Pancreas (tissue), 10 donors: ENCODE measurements at regions not wholly inside any gene's neighbourhood (a gene's known extent, or its start where the extent isn't known, plus 50 kb on each side); places are given as distances from the start of the nearest gene placed in this dataset.

Source experiments
- ATAC-seq, 4 donors: fragments of 200-7000 bp; cut with Tn5 transposase; one replicate each; pipeline versions ENCODE4 v1.8.0 to v1.9.1; 2020; ENCODE audit warnings: mild to moderate bottlenecking in 4 of 4, moderate library complexity in 4 of 4
- DNase-seq, 6 donors: peaks; one replicate each; pipeline ENCODE4 v3.0.0-alpha.2; 2020
- FAIRE-seq: peaks from 2 replicates; lab custom pipeline; 2012; peaks lifted over from hg19 to GRCh38; lab: Jason Lieb, UNC
- H3K27ac ChIP-seq, 4 donors: fragments of 200-600 bp; sonication (generic); 1 replicate in 3 of 4; 2 replicates in 1 of 4; pipeline versions ENCODE4 v1.5.0 to v1.8.0; 2020
- H3K27me3 ChIP-seq, 4 donors: fragments of 200-600 bp; one replicate each; pipeline ENCODE4 v1.8.0; 2021
- H3K36me3 ChIP-seq, 3 donors: fragments of 200-600 bp; sonication (generic) in 1 of 3; one replicate each; pipeline versions ENCODE4 v1.5.0 to v1.8.0; 2020 to 2021
- H3K4me1 ChIP-seq, 3 donors: fragments of 200-600 bp; one replicate each; pipeline ENCODE4 v1.8.0; 2021
- H3K4me3 ChIP-seq, 4 donors: fragments of 200-600 bp; sonication (generic) in 2 of 4; one replicate each; pipeline versions ENCODE4 v1.5.0 to v1.8.0; 2020 to 2021
- H3K9me3 ChIP-seq, 4 donors: fragments of 200-600 bp; one replicate each; pipeline ENCODE4 v1.8.0; 2021
- WGBS, 2 donors: extraction: QIAGEN DNeasy Blood & Tissue Kit; methylation state at CpG; one replicate each; pipeline ENCODE4 v1.1.7; 2013; 5-methylcytosine and 5-hydroxymethylcytosine counted together
- intact Hi-C, 3 donors: fragments of 100-400 bp; cut with DNase I; formaldehyde crosslinking; loops; one replicate each; pipeline versions ENCODE4 v1.11.1 to v1.14.2; 2022
- TF ChIP-seq, protein P1 (sequence below), 4 donors: fragments of 200-600 bp; sonication (generic) in 3 of 4; IDR thresholded peaks; one replicate each; pipeline versions ENCODE4 v1.5.0 to v1.8.0; 2021; ENCODE audit warnings: antibody characterized with exemption in 4 of 4
- donor health status: healthy with polysubstance abuse.
- donor health status: DM: no; HTN: no; CAD: no; lungs with moderate emphysema.
- donor health status: DM: no; HTN: no; CAD: no.
- donor health status: control.
- donor health status: control.
- donor health status: Bipolar disorder and iron deficiency.
- donor health status: DM: yes; HTN: yes; CAD: no.
- donor health status: DM: no; HTN: no; CAD: no.
- donor health status: DM: no; HTN: no; CAD: no.
- donor health status: DM: yes; HTN: yes; CAD: no.

DNA sequence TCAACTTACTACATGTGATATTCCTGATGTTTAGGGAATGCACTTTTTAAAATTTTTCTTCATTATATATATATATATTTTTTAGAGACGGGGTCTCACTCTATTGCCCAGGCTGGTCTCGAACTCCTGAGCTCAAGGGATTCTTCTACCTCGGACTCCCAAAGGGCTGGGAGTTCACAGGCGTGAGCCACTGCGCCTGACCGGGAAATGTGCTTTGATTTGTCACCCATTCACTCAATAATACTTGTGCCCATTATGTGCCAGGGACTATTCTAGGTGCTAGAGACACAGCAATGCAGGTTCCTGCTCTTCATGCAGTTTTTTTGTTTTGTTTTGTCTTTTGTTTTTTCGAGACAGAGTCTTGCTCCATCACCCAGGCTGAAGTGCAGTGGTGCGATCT lies 56.1 kb upstream of the INCENP start:
- intact Hi-C loops: loop anchor here in 1 of 3 donors (10.0 kb wide), 1 partner anchor 163 kb away; no protein-coding TSS in a partner anchor
- TF ChIP-seq, protein P1, sequence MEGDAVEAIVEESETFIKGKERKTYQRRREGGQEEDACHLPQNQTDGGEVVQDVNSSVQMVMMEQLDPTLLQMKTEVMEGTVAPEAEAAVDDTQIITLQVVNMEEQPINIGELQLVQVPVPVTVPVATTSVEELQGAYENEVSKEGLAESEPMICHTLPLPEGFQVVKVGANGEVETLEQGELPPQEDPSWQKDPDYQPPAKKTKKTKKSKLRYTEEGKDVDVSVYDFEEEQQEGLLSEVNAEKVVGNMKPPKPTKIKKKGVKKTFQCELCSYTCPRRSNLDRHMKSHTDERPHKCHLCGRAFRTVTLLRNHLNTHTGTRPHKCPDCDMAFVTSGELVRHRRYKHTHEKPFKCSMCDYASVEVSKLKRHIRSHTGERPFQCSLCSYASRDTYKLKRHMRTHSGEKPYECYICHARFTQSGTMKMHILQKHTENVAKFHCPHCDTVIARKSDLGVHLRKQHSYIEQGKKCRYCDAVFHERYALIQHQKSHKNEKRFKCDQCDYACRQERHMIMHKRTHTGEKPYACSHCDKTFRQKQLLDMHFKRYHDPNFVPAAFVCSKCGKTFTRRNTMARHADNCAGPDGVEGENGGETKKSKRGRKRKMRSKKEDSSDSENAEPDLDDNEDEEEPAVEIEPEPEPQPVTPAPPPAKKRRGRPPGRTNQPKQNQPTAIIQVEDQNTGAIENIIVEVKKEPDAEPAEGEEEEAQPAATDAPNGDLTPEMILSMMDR (IDR thresholded peaks at IDR 0.05): no peak
- no peaks in the 10 kb centered on the region for H3K9me3 ChIP-seq
- H3K27me3 ChIP-seq: no peaks in the 10 kb centered on the region
- WGBS, 2 donors: 76 to 84% methylated on average over 8 of the region's 8 CpGs
- DNase-seq (no peak), ATAC-seq (no peak), FAIRE-seq (no peak)
- no peak overlapping the region for H3K27ac ChIP-seq
- H3K4me1 ChIP-seq: no peaks in the 10 kb centered on the region
- no peaks in the 10 kb centered on the region for H3K36me3 ChIP-seq
- no peak overlapping the region for H3K4me3 ChIP-seq

- no peak for ATAC-seq
- 81 to 91% methylated on average over 2 of the region's 2 CpGs for WGBS, 2 donors
- Histone ChIP-seq H3K9me3 (no peaks in the 10 kb centered on the region), H3K4me1 (no peaks in the 10 kb centered on the region), H3K27me3 (no peaks in the 10 kb centered on the region), H3K36me3 (no peaks in the 10 kb centered on the region), H3K27ac (no peak overlapping the region), H3K4me3 (no peak overlapping the region)
- no peak for DNase-seq
- no peak for FAIRE-seq
- intact Hi-C loops: loop anchor here in 1 of 3 donors (10.0 kb wide), 1 partner anchor 159 kb away; no protein-coding TSS in a partner anchor
- TF ChIP-seq, protein P1 (IDR thresholded peaks at IDR 0.05): no peak
Observed at GRCh38 chr11:62064221-62064620, 59.6 kb upstream of the INCENP start.

DNA sequence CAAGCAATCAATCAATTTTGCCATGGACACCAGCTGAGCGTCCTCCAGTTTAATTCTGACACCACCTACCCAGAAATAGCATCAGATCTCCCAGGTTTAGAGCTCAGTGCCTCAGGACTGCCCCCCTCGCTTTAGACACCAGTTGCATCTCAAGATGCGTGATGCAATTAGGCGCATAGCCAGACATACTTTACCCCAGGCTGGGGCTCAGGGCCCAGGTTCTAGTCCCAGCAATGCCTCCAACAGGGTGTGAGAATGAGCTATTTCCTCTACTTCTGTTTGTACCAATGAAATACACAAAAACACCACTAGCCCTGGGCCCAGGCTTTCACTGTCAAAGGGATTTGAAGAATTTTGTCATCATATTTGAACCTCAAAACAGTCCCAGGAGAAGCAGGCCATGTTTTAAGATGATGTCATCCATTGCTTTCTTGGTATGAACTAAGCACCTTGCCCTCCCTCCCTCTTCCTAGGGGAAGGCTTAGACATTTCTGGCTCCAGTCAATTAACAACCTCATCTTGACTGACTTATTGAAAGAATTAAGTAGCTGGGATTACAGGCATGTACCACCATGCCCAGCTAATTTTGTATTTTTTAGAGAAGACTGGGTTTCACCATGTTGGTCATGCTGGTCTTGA lies 61.5 kb upstream of the INCENP start:
- H3K27ac ChIP-seq: no peak overlapping the region
- DNase-seq (no peak), ATAC-seq (no peak), FAIRE-seq (no peak)
- TF ChIP-seq, protein P1 (IDR thresholded peaks at IDR 0.05): no peak
- no peaks in the 10 kb centered on the region for H3K27me3 ChIP-seq
- no peaks in the 10 kb centered on the region for H3K36me3 ChIP-seq
- no peaks in the 10 kb centered on the region for H3K9me3 ChIP-seq
- no peaks in the 10 kb centered on the region for H3K4me1 ChIP-seq
- H3K4me3 ChIP-seq: no peak overlapping the region
- intact Hi-C loops: loop anchor here in 1 of 3 donors (10.0 kb wide), 1 partner anchor 158 kb away; no protein-coding TSS in a partner anchor
- 74 to 84% methylated on average over 4 of the region's 4 CpGs for WGBS, 2 donors

- ATAC-seq: peak in 2 of 4 donors; percentile 67 to 75
- TF ChIP-seq, protein P1 (IDR thresholded peaks at IDR 0.05): peak in 2 of 4 donors; percentile 22 to 25
- DNase-seq: peak in 1 of 6 donors; percentile 29
Observed at GRCh38 chr11:62061356-62062222, 62.2 kb upstream of the INCENP start.

More at GRCh38 chr11:62061356-62062222, 62.2 kb upstream of the INCENP start:
- Histone ChIP-seq H3K27me3 (no peaks in the 10 kb centered on the region), H3K27ac (no peak overlapping the region), H3K4me3 (no peak overlapping the region), H3K4me1 (no peaks in the 10 kb centered on the region), H3K9me3 (no peaks in the 10 kb centered on the region), H3K36me3 (no peaks in the 10 kb centered on the region)
- WGBS, 2 donors: 54 to 63% methylated on average over 11 of the region's 11 CpGs
- intact Hi-C loops: loop anchor here in 1 of 3 donors (10.0 kb wide), 1 partner anchor 157 kb away; no protein-coding TSS in a partner anchor
- no peak for FAIRE-seq
